Endothelial cell of umbilical vein (primary cell): ENCODE measurements at regions not wholly inside any gene's neighbourhood (a gene's known extent, or its start where the extent isn't known, plus 50 kb on each side); places are given as distances from the start of the nearest gene placed in this dataset.

Source experiments
- BruUV-seq: library from RNA; stranded (reverse); fragments of 400-500 nt; replicated peaks from 2 replicates; lab custom pipeline; 2021; lab: Mats Ljungman, UMichigan
- CTCF ChIA-PET: fragments of 300-600, 350-600 bp; sonication (Branson Sonifier 250); formaldehyde crosslinking; loops from one replicate; lab custom pipeline; 2021; ENCODE audit warnings: antibody characterized with exemption, inconsistent platforms; lab: Charles Lee
- POLR2A ChIA-PET: fragments of 300-600, 350-600 bp; sonication (Branson Sonifier 250); formaldehyde crosslinking; loops from one replicate; lab custom pipeline; 2021; ENCODE audit warnings: antibody characterized with exemption, inconsistent platforms; lab: Charles Lee
- DNase-seq: peaks from one replicate; pipeline ENCODE4 v3.0.0-alpha.2; 2011; ENCODE audit warnings: low read depth, low spot score
- FAIRE-seq: peaks from 2 replicates; lab custom pipeline; 2011; peaks lifted over from hg19 to GRCh38; lab: Jason Lieb, UNC
- H2AFZ ChIP-seq: 2 replicates; pipeline ENCODE4 v1.6.0; 2012; ENCODE audit warnings: low read depth, low read length, control low read depth, inconsistent platforms
- H3K27ac ChIP-seq: 2 replicates; pipeline ENCODE4 v1.5.1; 2011; ENCODE audit warnings: low read depth, mild to moderate bottlenecking, control low read depth, low read length, moderate library complexity; ENCODE audit not compliant: insufficient read depth
- H3K27me3 ChIP-seq, 2 experiments: 2 replicates each; pipeline versions ENCODE4 v1.6.0 to v1.6.1; 2011; ENCODE audit warnings: low read length in 2 of 2, mixed read lengths in 1 of 2; ENCODE audit not compliant: control insufficient read depth in 2 of 2, insufficient read depth in 2 of 2
- H3K36me3 ChIP-seq, 2 experiments: 2 replicates in 1 of 2; 3 replicates in 1 of 2; pipeline ENCODE4 v1.5.1; 2011; ENCODE audit warnings: low read length in 2 of 2, mild to moderate bottlenecking in 1 of 2, moderate library complexity in 1 of 2; ENCODE audit not compliant: control insufficient read depth in 2 of 2, insufficient read depth in 2 of 2; ENCODE audit errors: extremely low read depth in 1 of 2
- H3K4me1 ChIP-seq: 3 replicates; pipeline ENCODE4 v1.5.1; 2011; ENCODE audit warnings: mild to moderate bottlenecking, low read length; ENCODE audit not compliant: control insufficient read depth, insufficient read depth; ENCODE audit errors: extremely low read depth
- H3K4me2 ChIP-seq: 2 replicates; pipeline ENCODE4 v1.6.1; 2011; ENCODE audit warnings: low read length, control low read depth, mixed read lengths; ENCODE audit not compliant: insufficient read depth
- H3K4me3 ChIP-seq, 3 experiments: fragments of 200-600 bp in 1 of 3; sonication (generic), shearing (Covaris generic) in 1 of 3; replicated peaks in 1 of 3; 2 replicates each; pipeline ENCODE4 v1.5.1; 2011 to 2016; ENCODE audit warnings: control low read depth in 3 of 3, low read length in 3 of 3, mild to moderate bottlenecking in 2 of 3, inconsistent platforms in 1 of 3, low read depth in 1 of 3, moderate library complexity in 1 of 3; ENCODE audit not compliant: insufficient read depth in 1 of 3
- H3K79me2 ChIP-seq: 2 replicates; pipeline ENCODE4 v1.6.0; 2012; ENCODE audit warnings: low read length, inconsistent platforms; ENCODE audit not compliant: control insufficient read depth, insufficient read depth
- H3K9ac ChIP-seq: replicated peaks from 2 replicates; pipeline ENCODE3; 2011; ENCODE audit warnings: low read length, control low read depth; ENCODE audit not compliant: insufficient read depth; ENCODE audit errors: extremely low read depth
- H3K9me1 ChIP-seq: replicated peaks from 3 replicates; pipeline ENCODE4 v1.6.0; 2011; ENCODE audit warnings: mild to moderate bottlenecking, low read length; ENCODE audit not compliant: control insufficient read depth, insufficient read depth; ENCODE audit errors: extremely low read depth
- H3K9me3 ChIP-seq: replicated peaks from 2 replicates; pipeline ENCODE4 v1.5.1; 2012; ENCODE audit warnings: low read length, inconsistent platforms; ENCODE audit not compliant: control insufficient read depth, insufficient read depth
- H4K20me1 ChIP-seq: replicated peaks from 2 replicates; pipeline ENCODE3; 2011; ENCODE audit warnings: mild to moderate bottlenecking, low read length; ENCODE audit not compliant: control insufficient read depth, insufficient read depth; ENCODE audit errors: extremely low read depth
- EZH2 ChIP-seq: IDR thresholded peaks from 2 replicates; pipeline ENCODE4 v1.6.1; 2012; ENCODE audit warnings: borderline replicate concordance, low read depth, mild to moderate bottlenecking, moderate library complexity, low read length, inconsistent platforms; ENCODE audit not compliant: severe bottlenecking
- FOS ChIP-seq: IDR thresholded peaks from 2 replicates; pipeline ENCODE4 v1.6.1; 2011; ENCODE audit warnings: mild to moderate bottlenecking, low read length, moderate library complexity, borderline replicate concordance; ENCODE audit not compliant: insufficient read depth
- JUN ChIP-seq: IDR thresholded peaks from 2 replicates; pipeline ENCODE4 v1.6.1; 2011; ENCODE audit warnings: borderline replicate concordance, low read depth; ENCODE audit not compliant: insufficient read length, insufficient read depth
- MAX ChIP-seq: IDR thresholded peaks from 2 replicates; pipeline ENCODE4 v1.6.1; 2011; ENCODE audit not compliant: insufficient read depth, insufficient read length
- MYC ChIP-seq: IDR thresholded peaks from one replicate; pipeline ENCODE4 v1.6.1; 2011; ENCODE audit warnings: mild to moderate bottlenecking, low read depth, low read length
- POLR2A ChIP-seq: IDR thresholded peaks from 2 replicates; pipeline ENCODE4 v1.6.1; 2012; ENCODE audit warnings: low read depth, mild to moderate bottlenecking, control low read depth, low read length
- POLR2AphosphoS5 ChIP-seq: IDR thresholded peaks from 2 replicates; pipeline ENCODE4 v1.6.1; 2012; ENCODE audit warnings: low read depth, mild to moderate bottlenecking, control low read depth, low read length, moderate library complexity; ENCODE audit not compliant: insufficient read depth
- dilution Hi-C: fragments of 300-500 bp; cut with MboI; formaldehyde crosslinking; loops from one replicate; pipeline ENCODE4 v1.15.0; 2019; ENCODE audit warnings: low sequenced_read_pairs; ENCODE audit not compliant: extremely low pct_ligation_motif_present
- intact Hi-C: fragments of 100-400 bp; cut with micrococcal nuclease; formaldehyde crosslinking; loops from one replicate; pipeline ENCODE4 v1.10.0; 2022
- TF ChIP-seq, protein P1 (sequence below), 2 donors: IDR thresholded peaks; 1 replicate in 1 of 2; 2 replicates in 1 of 2; pipeline ENCODE4 v1.5.1; 2011; ENCODE audit warnings: low read length in 2 of 2, mild to moderate bottlenecking in 2 of 2, moderate library complexity in 2 of 2, control low read depth in 1 of 2, inconsistent platforms in 1 of 2, low read depth in 1 of 2; ENCODE audit not compliant: insufficient read depth in 1 of 2; ENCODE audit errors: extremely low read depth in 1 of 2

GRCh38 chr6:156451088-156451487 is 326.1 kb upstream of the ARID1B start:
- Histone ChIP-seq H3K4me1 (no peaks in the 10 kb centered on the region), H3K9ac (no peak overlapping the region), H3K9me1 (no peaks in the 10 kb centered on the region), H4K20me1 (no peaks in the 10 kb centered on the region), H3K9me3 (no peaks in the 10 kb centered on the region), H3K36me3 (no peaks in the 10 kb centered on the region), H3K27ac (no peak overlapping the region), H3K4me2 (no peak overlapping the region), H3K79me2 (no peaks in the 10 kb centered on the region), H3K27me3 (no peaks in the 10 kb centered on the region), H2AFZ (no peak overlapping the region), H3K4me3 (no peak overlapping the region)
- intact Hi-C loops = no loop called here
- BruUV-seq = no TSS peak
- DNase-seq (no peak), FAIRE-seq (no peak)
- dilution Hi-C loops = no loop called here
- POLR2A ChIA-PET = no interaction called here
- no peak for TF ChIP-seq FOS
- no peak for TF ChIP-seq JUN
- TF ChIP-seq POLR2A = no peak
- no peak for TF ChIP-seq MYC
- no peak for TF ChIP-seq EZH2
- TF ChIP-seq POLR2AphosphoS5 = no peak
- no peak for TF ChIP-seq MAX
- TF ChIP-seq, protein P1, sequence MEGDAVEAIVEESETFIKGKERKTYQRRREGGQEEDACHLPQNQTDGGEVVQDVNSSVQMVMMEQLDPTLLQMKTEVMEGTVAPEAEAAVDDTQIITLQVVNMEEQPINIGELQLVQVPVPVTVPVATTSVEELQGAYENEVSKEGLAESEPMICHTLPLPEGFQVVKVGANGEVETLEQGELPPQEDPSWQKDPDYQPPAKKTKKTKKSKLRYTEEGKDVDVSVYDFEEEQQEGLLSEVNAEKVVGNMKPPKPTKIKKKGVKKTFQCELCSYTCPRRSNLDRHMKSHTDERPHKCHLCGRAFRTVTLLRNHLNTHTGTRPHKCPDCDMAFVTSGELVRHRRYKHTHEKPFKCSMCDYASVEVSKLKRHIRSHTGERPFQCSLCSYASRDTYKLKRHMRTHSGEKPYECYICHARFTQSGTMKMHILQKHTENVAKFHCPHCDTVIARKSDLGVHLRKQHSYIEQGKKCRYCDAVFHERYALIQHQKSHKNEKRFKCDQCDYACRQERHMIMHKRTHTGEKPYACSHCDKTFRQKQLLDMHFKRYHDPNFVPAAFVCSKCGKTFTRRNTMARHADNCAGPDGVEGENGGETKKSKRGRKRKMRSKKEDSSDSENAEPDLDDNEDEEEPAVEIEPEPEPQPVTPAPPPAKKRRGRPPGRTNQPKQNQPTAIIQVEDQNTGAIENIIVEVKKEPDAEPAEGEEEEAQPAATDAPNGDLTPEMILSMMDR (IDR thresholded peaks at IDR 0.05; ENCODE audit: extremely low read depth in 1 of 2, insufficient read depth in 1 of 2, low read depth in 1 of 2, low read length in 2 of 2) = no peak
- CTCF ChIA-PET = no interaction called here
